CD14-positive monocyte (primary cell): ENCODE measurements at regions not wholly inside any gene's neighbourhood (a gene's known extent, or its start where the extent isn't known, plus 50 kb on each side); places are given as distances from the start of the nearest gene placed in this dataset.

Source experiments
- DNase-seq, 3 donors: peaks; one replicate each; pipeline ENCODE4 v3.0.0-alpha.2; 2011 to 2022
- H2AFZ ChIP-seq: 2 replicates; pipeline ENCODE4 v1.6.0; 2012; ENCODE audit warnings: mild to moderate bottlenecking, low read depth, low read length, inconsistent platforms; ENCODE audit not compliant: insufficient read depth, poor library complexity, severe bottlenecking
- H3K27ac ChIP-seq, 2 donors: 1 replicate in 1 of 2; 2 replicates in 1 of 2; pipeline ENCODE4 v1.5.1; 2012 to 2013; ENCODE audit warnings: low read length in 2 of 2, control low read depth in 1 of 2, inconsistent platforms in 1 of 2, low read depth in 1 of 2, mild to moderate bottlenecking in 1 of 2
- H3K27me3 ChIP-seq, 2 donors: one replicate each; pipeline versions ENCODE4 v1.6.0 to v1.6.1; 2011 to 2013; ENCODE audit warnings: low read length in 2 of 2; ENCODE audit not compliant: control insufficient read depth in 2 of 2, insufficient read depth in 2 of 2
- H3K36me3 ChIP-seq, 2 donors: replicated peaks in 1 of 2; 1 replicate in 1 of 2; 2 replicates in 1 of 2; pipeline versions ENCODE4 v1.5.1 to v1.6.1; 2012 to 2013; ENCODE audit warnings: low read length in 2 of 2, control low read depth in 1 of 2, inconsistent platforms in 1 of 2, mild to moderate bottlenecking in 1 of 2; ENCODE audit not compliant: insufficient read depth in 2 of 2, control insufficient read depth in 1 of 2
- H3K4me1 ChIP-seq, 2 donors: 1 replicate in 1 of 2; 2 replicates in 1 of 2; pipeline versions ENCODE4 v1.5.1 to v1.6.1; 2012 to 2013; ENCODE audit warnings: low read length in 2 of 2, control low read depth in 1 of 2, inconsistent platforms in 1 of 2, mild to moderate bottlenecking in 1 of 2, moderate library complexity in 1 of 2; ENCODE audit not compliant: insufficient read depth in 2 of 2, control insufficient read depth in 1 of 2
- H3K4me2 ChIP-seq: replicated peaks from 2 replicates; pipeline ENCODE3; 2012; ENCODE audit warnings: low read length, moderate library complexity, mild to moderate bottlenecking; ENCODE audit not compliant: poor library complexity, severe bottlenecking; ENCODE audit errors: extremely low read depth
- H3K4me3 ChIP-seq, 3 experiments: fragments of 200-600 bp in 1 of 3; sonication (generic) in 1 of 3; replicated peaks in 1 of 3; 1 replicate in 2 of 3; 2 replicates in 1 of 3; pipeline ENCODE4 v1.5.1; 2011 to 2013; ENCODE audit warnings: low read length in 3 of 3, mild to moderate bottlenecking in 3 of 3, control low read depth in 2 of 3, low read depth in 2 of 3, inconsistent platforms in 1 of 3, moderate library complexity in 1 of 3
- H3K79me2 ChIP-seq: 2 replicates; pipeline ENCODE4 v1.6.0; 2012; ENCODE audit warnings: mild to moderate bottlenecking, control low read depth, inconsistent platforms, low read length, moderate library complexity; ENCODE audit not compliant: insufficient read depth
- H3K9ac ChIP-seq: 2 replicates; pipeline ENCODE4 v1.6.0; 2017; ENCODE audit warnings: low read length, mild to moderate bottlenecking; ENCODE audit not compliant: insufficient read depth, poor library complexity, severe bottlenecking
- H3K9me3 ChIP-seq, 2 donors: replicated peaks in 1 of 2; 1 replicate in 1 of 2; 2 replicates in 1 of 2; pipeline versions ENCODE4 v1.5.1 to v1.6.1; 2012 to 2013; ENCODE audit warnings: low read length in 2 of 2, control low read depth in 1 of 2; ENCODE audit not compliant: control insufficient read depth in 1 of 2, insufficient read depth in 1 of 2
- H4K20me1 ChIP-seq: 2 replicates; pipeline ENCODE4 v1.6.0; 2012; ENCODE audit warnings: mild to moderate bottlenecking, low read length, control low read depth, moderate library complexity; ENCODE audit not compliant: insufficient read depth
- H3K27ac Mint-ChIP-seq, 7 donors: one replicate each; pipeline ENCODE4 v1.8.0; 2020; ENCODE audit warnings: mild to moderate bottlenecking in 7 of 7, mixed read lengths in 7 of 7, moderate library complexity in 6 of 7, inconsistent platforms in 2 of 7
- H3K27me3 Mint-ChIP-seq, 3 donors: one replicate each; pipeline ENCODE4 v1.8.0; 2021 to 2022; ENCODE audit warnings: low read depth in 3 of 3, mild to moderate bottlenecking in 3 of 3, mixed read lengths in 3 of 3, moderate library complexity in 3 of 3, inconsistent platforms in 1 of 3
- H3K36me3 Mint-ChIP-seq, 2 donors: one replicate each; pipeline ENCODE4 v1.8.0; 2020; ENCODE audit warnings: mixed read lengths in 2 of 2, inconsistent platforms in 1 of 2, mild to moderate bottlenecking in 1 of 2
- H3K4me1 Mint-ChIP-seq: one replicate; pipeline ENCODE4 v1.8.0; 2020; ENCODE audit warnings: mild to moderate bottlenecking, mixed read lengths
- H3K4me3 Mint-ChIP-seq, 2 donors: one replicate each; pipeline ENCODE4 v1.8.0; 2020; ENCODE audit warnings: mild to moderate bottlenecking in 2 of 2, mixed read lengths in 2 of 2, moderate library complexity in 1 of 2
- H3K9me3 Mint-ChIP-seq, 7 donors: one replicate each; pipeline ENCODE4 v1.8.0; 2020 to 2022; ENCODE audit warnings: mixed read lengths in 7 of 7, mild to moderate bottlenecking in 6 of 7, moderate library complexity in 6 of 7, inconsistent platforms in 2 of 7
- WGBS: methylation state at CpG from one replicate; pipeline ENCODE4 v1.1.5; 2013; ENCODE audit warnings: missing lambda C conversion rate; ENCODE audit not compliant: insufficient coverage; 5-methylcytosine and 5-hydroxymethylcytosine counted together
- intact Hi-C, 2 donors: fragments of 100-400 bp; cut with micrococcal nuclease; formaldehyde crosslinking; loops; one replicate each; pipeline versions ENCODE4 v1.15.0 to v1.15.1; 2023
- TF ChIP-seq, protein P1 (sequence below): fragments of 200-600 bp; IDR thresholded peaks from one replicate; pipeline ENCODE4 v1.8.0; 2022; ENCODE audit warnings: antibody characterized with exemption, mild to moderate bottlenecking

DNA sequence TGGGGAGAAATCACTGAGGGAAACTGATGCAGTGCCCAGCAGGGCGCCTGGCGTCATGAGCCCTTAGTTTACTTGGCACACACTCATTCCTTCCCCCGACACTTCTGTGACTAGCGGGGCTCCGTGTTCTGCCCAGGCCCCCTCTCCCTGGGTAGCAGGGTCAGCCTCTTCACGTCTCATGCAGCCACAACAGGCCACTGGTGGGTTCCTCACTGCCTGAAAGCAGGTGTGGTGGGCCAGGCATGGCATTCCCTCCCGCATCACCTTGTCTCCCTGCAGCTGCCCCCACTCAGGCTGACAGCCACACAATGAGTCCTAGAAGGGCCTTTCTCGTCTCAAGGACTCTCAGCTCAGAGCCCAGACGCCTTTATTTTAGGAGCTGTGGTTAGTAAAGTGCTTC, 51.1 kb upstream of the CPLX2 start:
- no peak overlapping the region for H3K4me3 Mint-ChIP-seq
- no peaks in the 10 kb centered on the region for H4K20me1 ChIP-seq
- H3K4me3 ChIP-seq = no peak overlapping the region
- 76% methylated on average over 6 of the region's 9 CpGs for WGBS
- H3K79me2 ChIP-seq = no peaks in the 10 kb centered on the region
- H3K27ac ChIP-seq = no peak overlapping the region
- H2AFZ ChIP-seq = no peak overlapping the region
- intact Hi-C loops = no loop called here
- H3K27me3 Mint-ChIP-seq = peaks cover 7 to 23% (median 9%) of the 10 kb centered on the region in 3 donors
- H3K36me3 Mint-ChIP-seq = no peaks in the 10 kb centered on the region
- no peak overlapping the region for H3K4me2 ChIP-seq
- H3K4me1 ChIP-seq = no peaks in the 10 kb centered on the region
- no peaks in the 10 kb centered on the region for H3K9me3 Mint-ChIP-seq
- no peak overlapping the region for H3K9ac ChIP-seq
- TF ChIP-seq, protein P1, sequence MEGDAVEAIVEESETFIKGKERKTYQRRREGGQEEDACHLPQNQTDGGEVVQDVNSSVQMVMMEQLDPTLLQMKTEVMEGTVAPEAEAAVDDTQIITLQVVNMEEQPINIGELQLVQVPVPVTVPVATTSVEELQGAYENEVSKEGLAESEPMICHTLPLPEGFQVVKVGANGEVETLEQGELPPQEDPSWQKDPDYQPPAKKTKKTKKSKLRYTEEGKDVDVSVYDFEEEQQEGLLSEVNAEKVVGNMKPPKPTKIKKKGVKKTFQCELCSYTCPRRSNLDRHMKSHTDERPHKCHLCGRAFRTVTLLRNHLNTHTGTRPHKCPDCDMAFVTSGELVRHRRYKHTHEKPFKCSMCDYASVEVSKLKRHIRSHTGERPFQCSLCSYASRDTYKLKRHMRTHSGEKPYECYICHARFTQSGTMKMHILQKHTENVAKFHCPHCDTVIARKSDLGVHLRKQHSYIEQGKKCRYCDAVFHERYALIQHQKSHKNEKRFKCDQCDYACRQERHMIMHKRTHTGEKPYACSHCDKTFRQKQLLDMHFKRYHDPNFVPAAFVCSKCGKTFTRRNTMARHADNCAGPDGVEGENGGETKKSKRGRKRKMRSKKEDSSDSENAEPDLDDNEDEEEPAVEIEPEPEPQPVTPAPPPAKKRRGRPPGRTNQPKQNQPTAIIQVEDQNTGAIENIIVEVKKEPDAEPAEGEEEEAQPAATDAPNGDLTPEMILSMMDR = no peak
- no peaks in the 10 kb centered on the region for H3K9me3 ChIP-seq
- H3K27me3 ChIP-seq = no peaks in the 10 kb centered on the region
- H3K4me1 Mint-ChIP-seq = no peaks in the 10 kb centered on the region
- H3K36me3 ChIP-seq = no peaks in the 10 kb centered on the region
- no peak for DNase-seq
- no peak overlapping the region for H3K27ac Mint-ChIP-seq
